OCI-LY1 (cell line): ENCODE measurements at regions not wholly inside any gene's neighbourhood (a gene's known extent, or its start where the extent isn't known, plus 50 kb on each side); places are given as distances from the start of the nearest gene placed in this dataset.

Experiments used
- H2AFZ ChIP-seq: fragments of 200-600 bp; sonication (generic), shearing (Covaris generic); 2 replicates; pipeline ENCODE4 v1.6.0; 2014; ENCODE audit warnings: antibody characterized with exemption, mild to moderate bottlenecking, low read length
- H3F3A ChIP-seq: fragments of 200-600 bp; sonication (generic), shearing (Covaris generic); 2 replicates; pipeline ENCODE4 v1.6.0; 2014; ENCODE audit warnings: mild to moderate bottlenecking, antibody characterized with exemption, low read length, moderate library complexity; ENCODE audit not compliant: insufficient read depth
- H3K27ac ChIP-seq: fragments of 200-600 bp; sonication (generic); 2 replicates; pipeline ENCODE4 v1.5.1; 2014; ENCODE audit warnings: low read length, mixed run types, mild to moderate bottlenecking, low read depth; ENCODE audit not compliant: poor library complexity, severe bottlenecking
- H3K27me3 ChIP-seq: fragments of 200-600 bp; sonication (generic); 2 replicates; pipeline ENCODE4 v1.6.0; 2014; ENCODE audit warnings: antibody characterized with exemption, mild to moderate bottlenecking, low read length, moderate library complexity; ENCODE audit not compliant: insufficient read depth
- H3K36me3 ChIP-seq: fragments of 200-600 bp; sonication (generic); 2 replicates; pipeline ENCODE4 v1.6.1; 2014; ENCODE audit warnings: mild to moderate bottlenecking, antibody characterized with exemption, low read length, moderate library complexity, mixed read lengths; ENCODE audit not compliant: insufficient read depth
- H3K4me1 ChIP-seq: fragments of 200-600 bp; sonication (generic); 2 replicates; pipeline ENCODE4 v1.5.1; 2014; ENCODE audit warnings: mild to moderate bottlenecking, low read length, moderate library complexity; ENCODE audit not compliant: insufficient read depth, severe bottlenecking
- H3K4me2 ChIP-seq: fragments of 200-600 bp; sonication (generic), shearing (Covaris generic); 2 replicates; pipeline ENCODE4 v1.6.1; 2014; ENCODE audit warnings: low read length
- H3K4me3 ChIP-seq: fragments of 200-600 bp; sonication (generic); 2 replicates; pipeline ENCODE4 v1.5.1; 2014; ENCODE audit warnings: low read length, low read depth, mild to moderate bottlenecking, mixed read lengths; ENCODE audit not compliant: poor library complexity, severe bottlenecking
- H3K79me2 ChIP-seq: fragments of 200-600 bp; shearing (Covaris generic); 2 replicates; pipeline ENCODE4 v1.6.1; 2016; ENCODE audit warnings: mixed run types, low read length, mixed read lengths; ENCODE audit not compliant: insufficient read depth
- H3K9ac ChIP-seq: fragments of 200-600 bp; sonication (generic), shearing (Covaris generic); 2 replicates; pipeline ENCODE4 v1.6.1; 2014; ENCODE audit warnings: mild to moderate bottlenecking, low read length, mixed read lengths
- H3K9me2 ChIP-seq: fragments of 200-600 bp; sonication (generic), shearing (Covaris generic); 2 replicates; pipeline ENCODE4 v1.6.1; 2014; ENCODE audit warnings: low read depth, mild to moderate bottlenecking, low read length, mixed read lengths
- H3K9me3 ChIP-seq: fragments of 200-600 bp; shearing (Covaris generic); 2 replicates; pipeline ENCODE4 v1.6.1; 2014; ENCODE audit warnings: low read length, mixed read lengths
- H4K20me1 ChIP-seq: fragments of 200-600 bp; sonication (generic), shearing (Covaris generic); 2 replicates; pipeline ENCODE4 v1.6.0; 2016; ENCODE audit warnings: mild to moderate bottlenecking, low read length; ENCODE audit not compliant: insufficient read depth
- CTCF ChIP-seq: fragments of 200-600 bp; sonication (generic), shearing (Covaris generic); IDR thresholded peaks from 2 replicates; pipeline ENCODE4 v1.5.1; 2017; ENCODE audit warnings: mild to moderate bottlenecking, antibody characterized with exemption, low read length, moderate library complexity, mixed read lengths
- EZH2 ChIP-seq: fragments of 200-600 bp; sonication (generic), shearing (Covaris generic); IDR thresholded peaks from 2 replicates; pipeline ENCODE4 v1.8.0; 2017; ENCODE audit warnings: borderline replicate concordance, mixed run types, mild to moderate bottlenecking, antibody characterized with exemption, low read length, moderate library complexity, mixed read lengths

- Histone ChIP-seq H3K9me2 (no peaks in the 10 kb centered on the region), H3K27me3 (no peaks in the 10 kb centered on the region; the same call in 1 of the 2 replicates), H3K4me1 (no peaks in the 10 kb centered on the region), H3K36me3 (no peaks in the 10 kb centered on the region), H2AFZ (no peak overlapping the region), H3K4me2 (no peak overlapping the region), H3F3A (no peaks in the 10 kb centered on the region), H3K9ac (no peak overlapping the region), H3K9me3 (no peaks in the 10 kb centered on the region), H3K4me3 (no peak overlapping the region), H4K20me1 (no peaks in the 10 kb centered on the region), H3K27ac (no peak overlapping the region), H3K79me2 (no peaks in the 10 kb centered on the region)
- no peak for TF ChIP-seq EZH2
- no peak for TF ChIP-seq CTCF
Measured at GRCh38 chr16:55000595-55000994, 69.9 kb downstream of the IRX5 start.

GRCh38 chr16:55001931-55002330 is 71.3 kb downstream of the IRX5 start:
- H3K4me2 ChIP-seq = no peak overlapping the region
- H3K9ac ChIP-seq = no peak overlapping the region
- no peak for TF ChIP-seq CTCF
- TF ChIP-seq EZH2 = no peak
- H3K79me2 ChIP-seq = no peaks in the 10 kb centered on the region
- no peaks in the 10 kb centered on the region for H3K9me2 ChIP-seq
- no peaks in the 10 kb centered on the region for H3K9me3 ChIP-seq
- H3K4me3 ChIP-seq = no peak overlapping the region
- no peak overlapping the region for H3K27ac ChIP-seq
- no peak overlapping the region for H2AFZ ChIP-seq
- no peaks in the 10 kb centered on the region; the same call in 1 of the 2 replicates for H3K27me3 ChIP-seq
- no peaks in the 10 kb centered on the region for H3K4me1 ChIP-seq
- H4K20me1 ChIP-seq = no peaks in the 10 kb centered on the region
- no peaks in the 10 kb centered on the region for H3K36me3 ChIP-seq
- H3F3A ChIP-seq = no peaks in the 10 kb centered on the region

- TF ChIP-seq CTCF (no peak), EZH2 (no peak)
- Histone ChIP-seq H3K4me3 (no peak overlapping the region), H4K20me1 (no peaks in the 10 kb centered on the region), H3K27me3 (no peaks in the 10 kb centered on the region; the same call in 1 of the 2 replicates), H3F3A (no peaks in the 10 kb centered on the region), H3K9me2 (no peaks in the 10 kb centered on the region), H3K4me2 (no peak overlapping the region), H3K27ac (no peak overlapping the region), H3K9me3 (no peaks in the 10 kb centered on the region), H3K79me2 (no peaks in the 10 kb centered on the region), H3K36me3 (no peaks in the 10 kb centered on the region), H3K4me1 (no peaks in the 10 kb centered on the region), H3K9ac (no peak overlapping the region), H2AFZ (no peak overlapping the region)
Measured at GRCh38 chr16:55002419-55002818, 71.8 kb downstream of the IRX5 start.
